MM.1S (cell line): ENCODE measurements at regions not wholly inside any gene's neighbourhood (a gene's known extent, or its start where the extent isn't known, plus 50 kb on each side); places are given as distances from the start of the nearest gene placed in this dataset.

Experiments
- CTCF ChIP-seq: fragments of 300-600 bp; sonication (generic); IDR thresholded peaks from 2 replicates; pipeline ENCODE4 v1.5.1; 2016; ENCODE audit warnings: antibody characterized with exemption, low read length, mixed read lengths
- EZH2phosphoT487 ChIP-seq: fragments of 300-600 bp; sonication (generic); IDR thresholded peaks from 2 replicates; pipeline ENCODE4 v1.6.1; 2018; ENCODE audit warnings: antibody characterized with exemption, low read length

GRCh38 chr9:22815246-22815645, 368.6 kb downstream of the DMRTA1 start:
- TF ChIP-seq CTCF (no peak), EZH2phosphoT487 (no peak)
